Nephron progenitor cell (in vitro differentiated cells): ENCODE measurements at regions not wholly inside any gene's neighbourhood (a gene's known extent, or its start where the extent isn't known, plus 50 kb on each side); places are given as distances from the start of the nearest gene placed in this dataset.
A peak's percentile ranks its signal among the peaks of the same experiment; 100 is the strongest.

ENCODE experiments used
- DNase-seq: peaks from one replicate; pipeline ENCODE4 v3.0.0; 2021
- H3K27ac Mint-ChIP-seq: 2 replicates; pipeline ENCODE4 v1.8.0; 2021; ENCODE audit warnings: mild to moderate bottlenecking, moderate library complexity, mixed read lengths
- H3K27me3 Mint-ChIP-seq: 2 replicates; pipeline ENCODE4 v1.8.0; 2021; ENCODE audit warnings: mild to moderate bottlenecking, low read depth, mixed read lengths; ENCODE audit not compliant: poor library complexity
- H3K36me3 Mint-ChIP-seq: 2 replicates; pipeline ENCODE4 v1.8.0; 2021; ENCODE audit warnings: low read depth, mixed read lengths
- H3K4me1 Mint-ChIP-seq: 2 replicates; pipeline ENCODE4 v1.8.0; 2021; ENCODE audit warnings: mixed read lengths
- H3K4me3 Mint-ChIP-seq: 2 replicates; pipeline ENCODE4 v1.8.0; 2021; ENCODE audit warnings: mild to moderate bottlenecking, moderate library complexity, mixed read lengths
- H3K9me3 Mint-ChIP-seq: 2 replicates; pipeline ENCODE4 v1.8.0; 2021; ENCODE audit warnings: mild to moderate bottlenecking, moderate library complexity, mixed read lengths
- TF ChIP-seq, protein P1 (sequence below): fragments of 200-600 bp; sonication (generic); IDR thresholded peaks from 2 replicates; pipeline ENCODE4 v1.5.0; 2021; ENCODE audit warnings: antibody characterized with exemption

GRCh38 chr13:44768775-44769581 lies 192.8 kb upstream of the TSC22D1 start:
- TF ChIP-seq, protein P1, sequence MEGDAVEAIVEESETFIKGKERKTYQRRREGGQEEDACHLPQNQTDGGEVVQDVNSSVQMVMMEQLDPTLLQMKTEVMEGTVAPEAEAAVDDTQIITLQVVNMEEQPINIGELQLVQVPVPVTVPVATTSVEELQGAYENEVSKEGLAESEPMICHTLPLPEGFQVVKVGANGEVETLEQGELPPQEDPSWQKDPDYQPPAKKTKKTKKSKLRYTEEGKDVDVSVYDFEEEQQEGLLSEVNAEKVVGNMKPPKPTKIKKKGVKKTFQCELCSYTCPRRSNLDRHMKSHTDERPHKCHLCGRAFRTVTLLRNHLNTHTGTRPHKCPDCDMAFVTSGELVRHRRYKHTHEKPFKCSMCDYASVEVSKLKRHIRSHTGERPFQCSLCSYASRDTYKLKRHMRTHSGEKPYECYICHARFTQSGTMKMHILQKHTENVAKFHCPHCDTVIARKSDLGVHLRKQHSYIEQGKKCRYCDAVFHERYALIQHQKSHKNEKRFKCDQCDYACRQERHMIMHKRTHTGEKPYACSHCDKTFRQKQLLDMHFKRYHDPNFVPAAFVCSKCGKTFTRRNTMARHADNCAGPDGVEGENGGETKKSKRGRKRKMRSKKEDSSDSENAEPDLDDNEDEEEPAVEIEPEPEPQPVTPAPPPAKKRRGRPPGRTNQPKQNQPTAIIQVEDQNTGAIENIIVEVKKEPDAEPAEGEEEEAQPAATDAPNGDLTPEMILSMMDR = no peak
- H3K9me3 Mint-ChIP-seq = peaks cover under 1% of the 10 kb centered on the region
- H3K36me3 Mint-ChIP-seq = no peaks in the 10 kb centered on the region
- no peak overlapping the region for H3K27ac Mint-ChIP-seq
- no peak overlapping the region for H3K4me3 Mint-ChIP-seq
- peaks cover 44% of the 10 kb centered on the region for H3K4me1 Mint-ChIP-seq
- no peak for DNase-seq
- H3K27me3 Mint-ChIP-seq = no peaks in the 10 kb centered on the region

DNA sequence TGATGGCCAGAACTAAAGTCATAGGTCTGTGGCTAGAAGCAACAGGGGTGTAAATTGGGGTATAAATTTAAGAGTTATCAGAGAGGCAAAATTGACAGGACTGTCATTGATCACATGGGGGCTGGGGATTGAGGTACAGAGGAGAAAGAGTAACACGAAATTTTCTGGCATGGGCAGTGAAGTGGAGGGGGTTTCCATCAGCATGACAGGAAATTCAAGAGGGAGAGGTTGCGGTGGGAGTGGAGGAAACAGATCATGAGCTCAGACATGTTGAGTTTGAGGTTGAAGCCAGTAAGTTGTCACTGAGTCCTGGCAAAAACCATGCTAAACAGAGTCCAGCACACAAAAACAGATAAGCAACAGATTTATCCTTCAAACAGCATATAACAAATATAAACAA lies 192.1 kb upstream of the TSC22D1 start:
- H3K4me1 Mint-ChIP-seq = peaks cover 52% of the 10 kb centered on the region
- H3K4me3 Mint-ChIP-seq = no peak overlapping the region
- no peaks in the 10 kb centered on the region for H3K9me3 Mint-ChIP-seq
- DNase-seq = no peak
- H3K27ac Mint-ChIP-seq = peak overlapping the region; percentile 42
- H3K36me3 Mint-ChIP-seq = no peaks in the 10 kb centered on the region
- H3K27me3 Mint-ChIP-seq = no peaks in the 10 kb centered on the region
- TF ChIP-seq, protein P1 = no peak

GRCh38 chr13:44765001-44765471 lies 188.9 kb upstream of the TSC22D1 start:
- peaks cover 65% of the 10 kb centered on the region for H3K4me1 Mint-ChIP-seq
- no peak overlapping the region for H3K4me3 Mint-ChIP-seq
- TF ChIP-seq, protein P1 = no peak
- peaks cover 4% of the 10 kb centered on the region for H3K9me3 Mint-ChIP-seq
- peaks cover 4% of the 10 kb centered on the region for H3K27me3 Mint-ChIP-seq
- H3K36me3 Mint-ChIP-seq = no peaks in the 10 kb centered on the region
- peak overlapping the region; percentile 78 for H3K27ac Mint-ChIP-seq
- DNase-seq = no peak

DNA sequence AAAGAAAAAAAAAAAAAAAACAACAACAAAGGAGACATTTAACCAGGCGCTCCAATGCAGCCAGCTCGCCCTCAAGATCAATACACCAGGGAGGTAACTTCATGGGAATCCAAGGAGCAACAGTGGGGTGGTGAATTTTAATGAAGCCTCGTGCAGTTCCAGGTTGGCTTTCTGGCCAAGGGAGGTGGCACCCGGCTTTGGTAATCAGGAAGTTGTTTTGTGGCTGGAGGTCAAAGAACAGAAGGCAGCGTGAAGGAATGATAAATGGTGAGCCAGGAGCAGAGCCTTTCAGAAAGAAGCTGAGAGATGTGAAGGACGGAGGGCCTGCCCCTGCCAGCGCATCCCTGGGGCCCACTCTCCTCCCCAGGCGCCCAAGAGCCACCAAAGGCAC lies 188.2 kb upstream of the TSC22D1 start:
- Mint-ChIP-seq H3K27ac (peak overlapping the region; percentile 78), H3K27me3 (peaks cover 4% of the 10 kb centered on the region), H3K4me3 (peak overlapping the region; percentile 47), H3K9me3 (peaks cover 4% of the 10 kb centered on the region), H3K4me1 (peaks cover 72% of the 10 kb centered on the region), H3K36me3 (no peaks in the 10 kb centered on the region)
- TF ChIP-seq, protein P1 = no peak
- DNase-seq = no peak

- Mint-ChIP-seq H3K9me3 (peaks cover 4% of the 10 kb centered on the region), H3K36me3 (no peaks in the 10 kb centered on the region), H3K4me1 (peaks cover 77% of the 10 kb centered on the region), H3K27me3 (peaks cover 4% of the 10 kb centered on the region), H3K27ac (peak overlapping the region; percentile 13), H3K4me3 (peak overlapping the region; percentile 47)
- TF ChIP-seq, protein P1 = no peak
- no peak for DNase-seq
Measured at GRCh38 chr13:44763615-44764301, 187.6 kb upstream of the TSC22D1 start.
